NCI-H82 treated with DMSO at 0.1 percent for 48 hours (cell line): ENCODE measurements at regions not wholly inside any gene's neighbourhood (a gene's known extent, or its start where the extent isn't known, plus 50 kb on each side); places are given as distances from the start of the nearest gene placed in this dataset.
"Not testable (repeated sequence)": the region's sequence is repeated elsewhere in the genome, so short reads cannot be mapped to it uniquely, and the experiment has no call there.

Experiments used
- DNase-seq: peaks from one replicate; lab custom pipeline; 2025; ENCODE audit not compliant: unreplicated experiment; lab: John Stamatoyannopoulos, UW

- DNase-seq: no peak
Measured at GRCh38 chr9:36521148-36521547, 51.5 kb upstream of the MELK start.

- DNase-seq: no peak
Measured at GRCh38 chr9:36517131-36517530, 55.6 kb upstream of the MELK start.

DNA sequence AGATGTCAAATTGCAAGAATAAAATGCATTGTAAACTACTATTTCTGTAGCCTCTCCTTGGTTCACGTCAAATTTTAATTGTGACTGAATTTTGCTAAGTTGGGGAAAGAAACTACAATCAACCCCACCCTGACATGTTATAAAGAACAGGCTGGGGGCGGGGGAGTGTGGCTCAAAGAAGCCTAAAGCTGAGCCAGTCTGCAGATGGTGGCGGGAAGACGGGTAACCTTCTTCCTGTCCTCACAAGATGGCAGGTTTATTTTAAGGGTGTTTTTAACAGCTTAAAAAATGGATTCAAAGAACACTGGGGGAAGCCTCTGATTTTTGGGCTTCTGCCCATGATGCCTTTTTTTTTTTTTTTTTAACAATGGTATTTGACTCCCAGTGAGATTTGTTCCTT lies 68.5 kb upstream of the MELK start:
- DNase-seq: peak; percentile 15

- DNase-seq: peak; percentile 63
Measured at GRCh38 chr9:36503172-36504088, 69.3 kb upstream of the MELK start.

DNA sequence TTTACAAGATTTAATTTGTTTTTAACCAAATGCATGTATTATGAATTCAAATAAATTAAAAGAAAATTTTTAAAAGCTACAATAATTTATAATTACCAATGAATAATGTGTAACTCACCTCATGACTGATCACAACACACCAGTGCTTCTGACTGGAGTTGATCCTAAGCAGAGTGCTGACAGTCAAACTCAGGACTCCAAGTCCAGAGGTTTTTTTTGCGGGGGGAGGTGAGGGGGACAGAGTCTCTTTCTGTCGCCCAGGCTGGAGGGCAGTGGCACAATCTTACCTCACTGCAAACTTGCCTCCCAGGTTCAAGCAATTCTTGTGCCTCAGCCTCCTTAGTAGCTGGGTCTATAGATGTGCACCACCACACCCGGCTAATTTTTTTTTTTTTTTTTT lies 71.0 kb upstream of the MELK start:
- no peak for DNase-seq

GRCh38 chr9:36500931-36501330 lies 71.8 kb upstream of the MELK start:
- not testable (repeated sequence) for DNase-seq

GRCh38 chr9:36499174-36499890 lies 73.4 kb upstream of the MELK start:
- DNase-seq: peak; percentile 19

GRCh38 chr9:36493564-36493963 lies 79.1 kb upstream of the MELK start:
- DNase-seq: not testable (repeated sequence)

- no peak for DNase-seq
Measured at GRCh38 chr9:36492865-36493264, 79.8 kb upstream of the MELK start.

DNA sequence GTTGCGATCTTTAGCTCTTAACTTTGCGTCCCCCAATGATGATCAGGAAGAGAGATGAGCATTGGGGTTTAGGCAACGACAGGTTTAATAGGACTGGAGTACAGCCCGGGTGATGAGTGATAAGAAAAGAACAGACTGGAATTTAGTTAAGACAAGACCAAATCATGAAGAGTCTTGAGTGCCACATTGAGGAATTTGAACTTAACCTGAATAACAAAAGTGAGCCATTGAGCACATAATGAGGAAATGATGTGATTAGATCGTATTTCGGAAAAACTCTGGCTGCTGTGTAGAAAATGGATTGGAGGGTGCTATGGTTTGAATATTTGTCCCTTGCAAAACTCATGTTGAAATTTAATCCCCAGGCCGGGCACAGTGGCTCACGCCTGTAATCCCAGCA lies 83.2 kb upstream of the MELK start:
- no peak for DNase-seq

GRCh38 chr9:36488389-36488756 lies 84.3 kb upstream of the MELK start:
- no peak for DNase-seq

DNA sequence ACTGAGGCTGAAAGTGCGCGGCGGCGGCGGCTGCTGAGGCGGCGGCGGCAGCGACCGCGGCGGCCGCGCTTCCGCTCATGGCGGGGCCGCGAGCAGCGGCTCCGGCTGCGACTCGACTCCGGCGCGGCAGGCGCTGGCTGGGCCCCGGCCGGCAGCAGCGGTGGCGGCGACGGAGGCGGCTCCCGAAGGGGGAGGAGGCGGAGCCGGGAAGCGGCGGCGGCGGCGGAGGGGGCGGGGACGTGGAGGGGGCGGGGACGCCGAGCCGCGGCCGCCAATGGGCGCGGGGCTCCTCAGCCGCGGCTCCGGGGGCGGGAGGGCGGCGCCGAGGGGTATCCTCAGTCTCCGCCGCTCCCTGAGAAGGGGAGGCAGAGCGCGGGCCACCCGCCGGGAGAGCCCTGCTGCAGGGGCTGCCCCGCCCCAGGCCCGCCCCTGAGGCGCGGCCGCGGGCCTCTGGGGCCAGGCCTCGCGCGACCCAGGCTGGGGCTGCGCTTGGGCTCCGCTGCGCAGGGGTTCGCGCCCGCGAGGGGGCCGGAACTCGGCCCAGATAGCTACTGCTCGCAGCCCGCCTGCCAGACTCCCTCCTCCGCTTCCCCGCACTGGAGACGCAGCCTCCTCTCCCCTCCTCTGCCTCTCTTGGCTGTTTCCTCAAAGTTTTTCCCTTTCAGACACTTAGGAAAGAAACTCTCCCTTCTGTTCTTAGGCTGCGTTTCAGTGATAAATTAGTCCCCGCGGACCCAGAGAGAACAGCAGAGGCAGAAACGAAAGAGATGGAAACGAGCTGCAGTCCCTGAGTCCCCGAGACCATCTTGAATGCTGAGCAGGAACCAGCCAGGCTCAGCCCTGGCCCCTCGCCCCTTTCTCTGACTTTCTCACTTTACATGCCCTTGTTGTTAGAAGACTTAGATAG lies 85.0 kb upstream of the MELK start:
- DNase-seq: peak; percentile 40

- no peak for DNase-seq
Measured at GRCh38 chr9:36486933-36487481, 85.7 kb upstream of the MELK start.

GRCh38 chr9:36486329-36486932 lies 86.3 kb upstream of the MELK start:
- DNase-seq: no peak

DNA sequence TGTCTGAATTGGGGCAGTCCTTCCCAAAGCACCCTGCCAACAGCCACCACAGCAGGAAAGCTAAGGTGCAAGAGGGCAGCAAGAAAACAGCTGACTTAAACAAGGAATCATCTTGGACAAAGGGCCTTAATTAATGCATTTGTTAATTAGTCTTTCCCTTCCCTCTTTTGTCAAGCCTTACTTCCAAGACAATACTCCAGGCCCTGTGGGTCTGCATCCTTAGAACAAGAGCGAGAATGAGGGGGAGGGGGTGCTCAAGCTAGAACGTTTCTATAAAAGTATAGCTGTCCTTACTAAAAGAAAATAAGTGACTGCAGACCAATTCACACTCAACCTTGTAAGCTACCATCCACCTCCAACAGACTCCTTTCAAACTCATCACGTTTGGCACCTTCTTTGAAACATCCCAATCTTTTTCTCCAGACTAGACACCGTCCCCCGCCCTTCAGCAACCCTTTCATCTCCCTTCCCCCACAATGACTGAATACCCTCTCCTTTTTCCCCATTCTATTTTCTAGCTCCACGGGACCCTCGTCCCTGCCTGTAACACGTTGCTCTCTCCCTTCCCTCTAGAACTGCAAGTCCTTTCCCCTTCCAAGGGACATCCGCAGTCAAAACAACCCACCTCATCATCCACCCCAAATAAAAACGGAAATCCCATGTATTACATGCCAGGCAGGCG lies 85.7 kb upstream of the RNF38 start:
- no peak for DNase-seq

DNA sequence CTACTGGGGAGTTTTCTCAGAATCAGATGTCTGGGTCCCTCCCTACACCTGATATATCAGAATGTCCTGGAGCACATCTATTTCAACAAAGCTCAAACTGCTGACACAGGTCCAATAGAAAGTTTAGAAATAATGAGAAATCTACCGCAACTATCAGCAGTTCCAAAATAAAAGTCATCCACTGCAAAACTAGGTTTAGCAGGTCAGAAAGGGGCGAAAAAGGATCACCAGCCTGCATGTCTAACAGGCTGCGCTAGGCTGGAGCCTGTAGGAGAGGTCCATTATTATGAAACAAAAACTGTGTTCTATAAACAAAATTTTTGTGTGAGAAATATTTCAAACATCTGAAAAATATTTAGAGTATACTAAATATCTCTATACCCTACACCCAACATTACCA lies 84.1 kb upstream of the RNF38 start:
- DNase-seq: no peak

DNA sequence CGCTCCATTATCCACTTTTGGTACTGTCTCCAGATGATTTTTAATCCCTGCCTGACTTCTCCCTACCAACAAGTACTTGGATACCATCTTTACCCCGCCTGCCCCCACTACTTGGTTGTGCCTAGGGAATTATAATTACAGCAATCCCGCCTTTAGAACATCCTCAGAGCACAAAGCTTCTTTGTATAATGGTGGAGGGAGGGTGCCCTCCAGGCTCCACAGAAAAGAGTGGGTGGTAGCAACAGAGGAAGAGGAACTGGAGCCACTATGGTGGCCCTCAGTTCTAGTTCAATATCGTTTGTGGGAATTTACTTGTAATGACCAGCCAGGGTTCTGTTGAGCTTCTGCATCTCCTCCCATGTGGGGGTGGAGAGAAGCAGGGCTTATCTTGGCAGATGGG lies 79.0 kb upstream of the RNF38 start:
- DNase-seq: peak; percentile 23

DNA sequence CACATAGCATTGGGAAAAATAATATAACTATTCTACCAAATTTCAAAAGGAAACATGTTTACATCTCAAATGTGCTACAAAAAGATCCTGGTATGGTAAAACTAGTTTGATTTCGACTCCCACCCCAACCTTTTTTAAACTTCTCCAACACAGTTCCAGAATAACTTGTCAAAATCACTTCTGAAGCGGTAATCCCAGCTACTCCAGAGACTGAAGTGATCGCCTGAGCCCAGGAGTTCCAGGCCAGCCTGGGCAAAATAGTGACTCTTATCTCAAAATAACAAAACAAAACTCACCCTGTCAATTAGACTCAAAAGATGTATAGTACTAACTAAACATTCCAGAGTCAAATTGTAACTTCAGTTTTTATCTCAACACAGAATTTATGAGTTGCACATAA lies 71.3 kb upstream of the RNF38 start:
- DNase-seq: no peak

GRCh38 chr9:36470643-36471290 lies 70.7 kb upstream of the RNF38 start:
- DNase-seq: no peak

DNA sequence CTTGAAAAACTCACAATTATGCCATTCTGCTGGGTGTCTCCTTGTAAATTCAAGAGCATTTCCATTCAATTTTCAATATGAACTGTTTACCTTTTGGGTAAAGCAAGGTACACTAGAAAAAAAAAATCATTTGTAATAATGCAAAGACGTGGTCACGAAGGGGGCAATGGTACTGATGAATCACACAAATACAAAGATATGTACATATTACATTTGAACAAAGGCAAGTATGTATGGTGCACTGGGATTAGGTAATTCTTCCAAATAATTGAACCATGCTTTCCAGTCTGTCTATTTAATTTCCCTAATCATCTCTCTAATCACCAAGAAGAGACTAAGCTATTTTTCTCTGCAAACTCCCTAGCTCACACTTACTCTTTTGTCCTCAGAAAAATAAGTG lies 63.4 kb upstream of the RNF38 start:
- no peak for DNase-seq
